GM12872 (cell line): ENCODE measurements at regions not wholly inside any gene's neighbourhood (a gene's known extent, or its start where the extent isn't known, plus 50 kb on each side); places are given as distances from the start of the nearest gene placed in this dataset.

Source experiments
- TF ChIP-seq, protein P1 (sequence below): IDR thresholded peaks from 3 replicates; pipeline ENCODE4 v1.5.1; 2011; ENCODE audit warnings: low read depth, mild to moderate bottlenecking, low read length, moderate library complexity; ENCODE audit not compliant: insufficient read depth

GRCh38 chr7:137120690-137121089 lies 222.8 kb downstream of the PTN start:
- TF ChIP-seq, protein P1, sequence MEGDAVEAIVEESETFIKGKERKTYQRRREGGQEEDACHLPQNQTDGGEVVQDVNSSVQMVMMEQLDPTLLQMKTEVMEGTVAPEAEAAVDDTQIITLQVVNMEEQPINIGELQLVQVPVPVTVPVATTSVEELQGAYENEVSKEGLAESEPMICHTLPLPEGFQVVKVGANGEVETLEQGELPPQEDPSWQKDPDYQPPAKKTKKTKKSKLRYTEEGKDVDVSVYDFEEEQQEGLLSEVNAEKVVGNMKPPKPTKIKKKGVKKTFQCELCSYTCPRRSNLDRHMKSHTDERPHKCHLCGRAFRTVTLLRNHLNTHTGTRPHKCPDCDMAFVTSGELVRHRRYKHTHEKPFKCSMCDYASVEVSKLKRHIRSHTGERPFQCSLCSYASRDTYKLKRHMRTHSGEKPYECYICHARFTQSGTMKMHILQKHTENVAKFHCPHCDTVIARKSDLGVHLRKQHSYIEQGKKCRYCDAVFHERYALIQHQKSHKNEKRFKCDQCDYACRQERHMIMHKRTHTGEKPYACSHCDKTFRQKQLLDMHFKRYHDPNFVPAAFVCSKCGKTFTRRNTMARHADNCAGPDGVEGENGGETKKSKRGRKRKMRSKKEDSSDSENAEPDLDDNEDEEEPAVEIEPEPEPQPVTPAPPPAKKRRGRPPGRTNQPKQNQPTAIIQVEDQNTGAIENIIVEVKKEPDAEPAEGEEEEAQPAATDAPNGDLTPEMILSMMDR = no peak

DNA sequence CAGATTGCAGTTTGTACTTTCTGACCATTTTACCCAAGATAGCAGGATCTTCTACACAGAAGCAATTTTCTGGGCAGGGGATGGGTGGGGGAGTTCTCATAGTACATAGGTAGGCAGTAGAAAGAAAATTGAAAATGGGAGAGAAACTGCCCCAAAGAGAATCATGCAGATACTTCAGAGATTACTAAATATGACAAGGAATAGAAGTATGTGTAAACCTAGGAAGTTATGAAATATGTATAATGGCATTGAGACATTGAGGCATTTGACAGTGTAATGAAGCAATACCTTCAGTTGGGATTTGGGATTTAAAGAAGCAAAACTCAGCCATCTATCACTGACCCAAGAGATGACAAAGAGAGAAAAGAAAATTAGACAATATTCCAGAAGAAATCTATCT lies 233.0 kb downstream of the PTN start:
- TF ChIP-seq, protein P1 = no peak

DNA sequence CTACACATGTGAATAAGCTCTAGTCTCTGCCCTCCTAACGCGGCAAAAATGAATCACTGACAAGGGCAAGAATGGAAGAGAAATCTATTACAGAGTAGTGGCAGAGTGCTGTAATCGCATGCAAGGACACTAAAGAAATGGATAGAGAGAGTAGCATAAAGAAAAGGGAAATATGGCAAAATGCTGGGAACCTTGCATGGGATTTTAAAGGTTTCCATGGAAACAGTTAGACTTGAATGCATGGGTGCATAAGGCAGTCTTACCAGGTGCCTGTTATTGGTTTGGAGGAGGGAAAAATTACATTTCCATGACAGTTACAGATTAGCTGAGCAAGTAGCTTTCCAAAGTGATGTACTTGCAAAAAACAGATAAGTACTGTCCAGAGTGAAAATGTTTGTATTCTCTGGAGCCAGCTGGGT lies 233.4 kb downstream of the PTN start:
- TF ChIP-seq, protein P1 = no peak

- TF ChIP-seq, protein P1 = no peak
Observed at GRCh38 chr7:137097111-137097510, 228.7 kb downstream of the CHRM2 start.

GRCh38 chr7:137096607-137097006 lies 228.2 kb downstream of the CHRM2 start:
- TF ChIP-seq, protein P1 = no peak

DNA sequence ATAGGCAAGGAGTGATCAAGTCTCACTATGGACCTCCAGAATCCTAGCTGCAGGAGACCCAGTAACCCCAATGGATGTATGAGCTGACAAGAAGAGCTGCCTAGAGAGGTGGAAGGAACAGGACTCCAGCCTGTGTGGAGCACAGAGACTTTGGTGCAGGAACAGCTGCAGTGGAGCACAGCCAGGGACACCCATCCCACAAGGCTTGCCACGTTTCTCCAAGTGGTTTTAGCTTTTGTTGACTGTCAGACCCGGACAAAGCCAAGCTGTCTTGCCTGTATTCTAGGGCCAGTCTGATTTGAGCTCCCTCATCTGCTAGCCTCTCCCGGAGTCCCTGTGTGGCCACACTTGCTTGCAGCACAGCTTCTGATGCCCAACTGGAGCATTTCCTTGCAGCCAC lies 224.7 kb downstream of the CHRM2 start:
- TF ChIP-seq, protein P1 = no peak

GRCh38 chr7:137091396-137091795 lies 222.9 kb downstream of the CHRM2 start:
- TF ChIP-seq, protein P1 = no peak

DNA sequence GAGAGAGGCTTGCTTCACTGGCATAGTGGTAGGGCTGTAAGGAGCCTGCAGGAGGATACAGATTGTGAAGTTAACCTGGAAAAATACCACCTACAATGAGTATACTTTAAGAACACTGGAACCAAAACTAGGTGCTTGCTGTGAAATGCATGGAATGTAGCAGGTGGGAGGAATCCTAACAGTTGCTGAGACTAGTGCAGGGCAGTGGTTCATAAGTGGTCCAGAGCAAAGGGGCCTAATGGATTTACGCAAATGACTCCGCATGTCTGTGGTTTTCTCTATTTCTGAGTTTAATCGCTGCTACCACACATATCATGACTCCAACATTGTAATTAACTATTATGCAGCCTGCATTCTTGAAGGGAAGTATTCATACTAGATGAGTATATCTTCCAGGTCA lies 218.4 kb downstream of the CHRM2 start:
- TF ChIP-seq, protein P1 = no peak
